Epithelial cell of proximal tubule (primary cell): ENCODE measurements at regions not wholly inside any gene's neighbourhood (a gene's known extent, or its start where the extent isn't known, plus 50 kb on each side); places are given as distances from the start of the nearest gene placed in this dataset.
A peak's percentile ranks its signal among the peaks of the same experiment; 100 is the strongest.

Experiments used
- DNase-seq: peaks from one replicate; pipeline ENCODE4 v3.0.0-alpha.2; 2011; ENCODE audit warnings: low read depth
- H3K4me3 ChIP-seq: 2 replicates; pipeline ENCODE4 v1.5.1; 2011; ENCODE audit warnings: low read depth, mild to moderate bottlenecking, low read length
- CTCF ChIP-seq: conservative IDR thresholded peaks from 2 replicates; pipeline ENCODE4 v1.5.1; 2012; ENCODE audit warnings: low read depth, mild to moderate bottlenecking, low read length

- TF ChIP-seq CTCF = no peak
- DNase-seq = peak; percentile 67
- no peak overlapping the region for H3K4me3 ChIP-seq
Observed at GRCh38 chr13:34762312-34762711, 179.8 kb upstream of the NBEA start.

GRCh38 chr13:34764246-34764645, 177.8 kb upstream of the NBEA start:
- DNase-seq = no peak
- TF ChIP-seq CTCF = no peak
- no peak overlapping the region for H3K4me3 ChIP-seq

GRCh38 chr13:34765446-34766180, 176.5 kb upstream of the NBEA start:
- TF ChIP-seq CTCF = no peak
- no peak for DNase-seq
- no peak overlapping the region for H3K4me3 ChIP-seq

GRCh38 chr13:34767778-34768177, 174.3 kb upstream of the NBEA start:
- no peak for DNase-seq
- no peak for TF ChIP-seq CTCF
- H3K4me3 ChIP-seq = no peak overlapping the region

- DNase-seq = no peak
- TF ChIP-seq CTCF = no peak
Observed at GRCh38 chr13:34772206-34772605, 169.9 kb upstream of the NBEA start.

GRCh38 chr13:34772881-34773280, 169.2 kb upstream of the NBEA start:
- no peak overlapping the region for H3K4me3 ChIP-seq
- no peak for TF ChIP-seq CTCF
- no peak for DNase-seq

More at GRCh38 chr13:34772206-34772605, 169.9 kb upstream of the NBEA start:
- no peak overlapping the region for H3K4me3 ChIP-seq

GRCh38 chr13:34776390-34776981, 165.6 kb upstream of the NBEA start:
- no peak overlapping the region for H3K4me3 ChIP-seq
- no peak for DNase-seq
- TF ChIP-seq CTCF = no peak
